ENCODE measurements at regions not wholly inside any gene's neighbourhood (a gene's known extent, or its start where the extent isn't known, plus 50 kb on each side); places are given as distances from the start of the nearest gene placed in this dataset.

DNA sequence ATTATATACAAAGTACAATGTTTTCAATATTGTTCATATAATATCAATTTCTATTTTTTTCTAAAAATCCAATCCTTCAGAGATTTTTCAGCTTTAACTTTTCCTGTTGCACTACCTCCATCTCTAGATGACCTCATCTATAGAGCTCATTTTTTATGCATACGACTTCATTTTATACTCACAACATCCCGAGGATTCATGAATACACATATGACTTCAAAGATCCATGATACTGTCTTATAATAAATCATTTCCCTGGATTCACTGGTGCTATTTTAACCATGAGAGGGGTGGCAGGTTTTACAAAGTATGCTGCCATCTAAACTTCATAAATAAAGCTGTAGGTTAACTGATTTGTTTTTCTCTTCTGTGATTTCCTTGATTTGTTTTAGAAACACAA lies 694.6 kb downstream of the EPHA4 start:
- intact Hi-C loops (cut with DNase I): no loop called here

DNA sequence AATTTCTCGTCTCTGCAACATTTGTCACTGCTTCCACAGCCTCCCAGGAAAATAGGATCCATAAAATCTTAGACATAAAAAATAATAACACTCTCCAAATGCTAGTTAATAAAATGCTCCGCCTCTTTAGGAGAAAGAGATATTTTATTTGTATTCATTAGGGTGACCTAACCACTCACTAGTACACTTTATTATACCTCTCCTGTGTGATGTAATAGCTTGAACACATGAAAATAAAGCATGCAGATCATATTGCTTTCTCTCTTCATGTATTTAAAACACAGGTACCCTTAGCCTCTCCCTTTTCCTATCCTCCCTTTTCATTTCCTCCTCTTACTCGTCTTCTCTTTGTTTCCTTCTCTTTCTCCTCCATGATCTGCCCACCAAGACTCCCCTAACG lies 694.2 kb downstream of the EPHA4 start:
- ATAC-seq (no peak), DNase-seq (no peak)
- intact Hi-C loops (cut with DNase I): no loop called here

More for the DNA sequence above, 694.6 kb downstream of the EPHA4 start:
- no peak for ATAC-seq
- DNase-seq: no peak

DNA sequence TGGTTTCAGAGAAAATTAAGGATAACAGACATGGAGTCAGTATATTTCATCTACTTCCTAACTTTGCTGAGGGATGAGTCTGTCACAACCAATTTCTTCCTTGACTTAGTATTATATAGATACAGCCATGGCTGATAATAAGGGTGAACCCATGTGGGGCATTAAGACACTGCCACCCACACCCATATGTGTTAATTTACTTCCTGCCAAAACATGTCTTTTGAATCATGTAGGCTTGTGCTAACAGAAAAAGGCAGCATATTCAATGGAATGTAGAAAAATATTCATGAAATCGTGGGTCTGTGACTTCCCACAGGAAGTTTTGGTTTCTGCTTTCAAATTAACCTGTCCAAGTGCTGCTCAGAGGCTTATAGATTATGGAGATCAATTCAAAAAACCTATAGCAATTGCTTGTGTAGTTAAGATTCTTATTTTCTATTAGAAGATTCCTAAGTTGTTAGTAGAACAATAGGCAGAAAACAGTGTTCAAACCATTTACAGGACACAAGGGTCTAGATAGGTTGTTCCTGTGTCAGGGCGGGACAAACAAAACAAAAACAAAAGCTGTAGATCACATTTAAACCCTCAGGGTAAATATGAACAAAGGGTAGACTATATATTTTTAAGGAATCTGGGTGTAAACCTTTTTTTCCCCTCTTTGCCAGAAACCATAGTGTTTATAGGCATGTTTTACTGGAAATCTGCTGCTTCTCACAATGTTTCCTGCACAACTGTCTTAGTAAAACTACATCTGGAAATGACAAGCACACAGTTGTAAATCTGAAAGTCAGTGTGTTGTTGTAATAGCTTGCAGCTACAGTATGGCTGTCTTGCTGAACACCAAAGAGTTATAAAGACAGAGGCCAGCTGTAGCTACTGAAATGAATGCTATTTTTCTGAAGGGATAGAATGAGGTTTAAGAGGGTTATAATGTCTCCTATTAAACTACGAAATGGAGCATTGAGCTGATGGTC lies 691.2 kb downstream of the EPHA4 start:
- DNase-seq (no peak), ATAC-seq (no peak)
- intact Hi-C loops (cut with DNase I): no loop called here

DNA sequence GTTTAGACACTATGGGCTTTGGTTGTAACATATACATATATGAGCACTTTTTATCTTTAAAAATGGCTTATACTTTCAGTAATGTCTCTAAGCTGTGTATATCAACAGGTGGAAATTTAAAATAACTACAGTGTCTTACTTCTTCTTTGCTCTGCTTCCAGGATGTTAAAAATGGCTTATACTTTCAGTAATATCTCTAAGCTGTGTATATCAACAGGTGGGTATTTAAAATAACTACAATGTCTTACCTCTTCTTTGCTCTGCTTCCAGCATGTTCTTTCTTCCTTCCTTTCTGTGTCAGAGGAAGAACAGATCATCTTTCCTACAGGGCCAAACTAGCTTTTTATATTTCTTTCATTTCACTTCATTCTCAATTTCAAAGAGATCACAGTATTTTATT lies 689.6 kb downstream of the EPHA4 start:
- ATAC-seq (no peak), DNase-seq (no peak)
- intact Hi-C loops (cut with DNase I): no loop called here

- DNase-seq: no peak
- no peak for ATAC-seq
- intact Hi-C loops (cut with DNase I): no loop called here
Observed at GRCh38 chr2:220885593-220885992, 686.5 kb downstream of the EPHA4 start.

DNA sequence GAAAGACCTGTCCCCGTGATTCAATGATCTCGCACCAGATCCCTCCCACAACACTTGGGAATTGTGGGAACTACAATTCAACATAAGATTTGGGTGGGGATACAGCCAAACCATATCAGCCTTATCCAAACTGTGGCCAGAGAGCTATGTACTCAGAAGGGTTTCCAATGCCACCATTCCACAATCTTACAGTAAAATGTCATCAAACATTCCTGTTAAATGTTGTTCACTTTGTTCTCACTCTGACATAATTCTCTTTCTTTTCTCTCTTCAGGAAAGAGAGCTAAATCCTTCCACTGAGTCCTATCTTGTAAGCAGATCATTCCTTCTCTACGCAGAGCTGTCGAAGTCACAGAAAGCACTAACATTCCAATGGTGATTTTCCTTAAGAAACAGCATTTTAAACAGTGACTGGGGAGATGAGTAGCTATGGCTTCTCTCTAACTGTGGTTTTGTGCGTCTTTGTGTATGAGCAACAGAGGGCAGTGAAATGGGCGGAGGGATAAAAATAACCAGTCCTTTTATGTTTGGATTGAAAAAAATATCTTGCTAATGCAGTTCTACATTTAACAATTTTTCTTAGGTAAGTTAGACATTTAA lies 684.7 kb downstream of the EPHA4 start:
- intact Hi-C loops (cut with DNase I): no loop called here
- ATAC-seq (no peak), DNase-seq (no peak)

GRCh38 chr2:220887876-220888275 lies 684.2 kb downstream of the EPHA4 start:
- ATAC-seq: no peak
- intact Hi-C loops (cut with DNase I): no loop called here
- no peak for DNase-seq

- no peak for ATAC-seq
- intact Hi-C loops (cut with DNase I): no loop called here
Observed at GRCh38 chr2:220890931-220891330, 681.2 kb downstream of the EPHA4 start.

DNA sequence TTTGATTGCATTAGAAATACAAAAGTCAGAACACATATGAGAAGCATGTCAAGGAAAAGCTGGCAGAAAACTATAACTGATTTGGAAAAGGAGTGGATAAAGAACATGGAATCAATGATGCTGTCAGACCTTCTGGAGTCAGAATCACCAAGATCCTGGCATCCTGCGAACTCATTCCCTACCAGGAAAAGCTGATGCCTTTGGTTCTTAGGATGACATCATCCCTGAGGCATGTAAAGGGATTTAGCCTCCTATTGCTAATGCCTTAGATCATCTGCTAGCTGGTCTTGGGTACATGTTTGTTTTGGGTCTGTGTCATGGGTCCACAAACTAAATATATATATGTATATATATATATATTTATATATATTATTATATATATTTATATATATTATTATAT lies 680.7 kb downstream of the EPHA4 start:
- DNase-seq (no peak), ATAC-seq (peak in 1 of 2 donors; percentile 62)
- intact Hi-C loops (cut with DNase I): no loop called here

More at GRCh38 chr2:220890931-220891330, 681.2 kb downstream of the EPHA4 start:
- DNase-seq: no peak

- no peak for ATAC-seq
- intact Hi-C loops (cut with DNase I): no loop called here
- no peak for DNase-seq
Observed at GRCh38 chr2:220892018-220892634, 680.0 kb downstream of the EPHA4 start.

DNA sequence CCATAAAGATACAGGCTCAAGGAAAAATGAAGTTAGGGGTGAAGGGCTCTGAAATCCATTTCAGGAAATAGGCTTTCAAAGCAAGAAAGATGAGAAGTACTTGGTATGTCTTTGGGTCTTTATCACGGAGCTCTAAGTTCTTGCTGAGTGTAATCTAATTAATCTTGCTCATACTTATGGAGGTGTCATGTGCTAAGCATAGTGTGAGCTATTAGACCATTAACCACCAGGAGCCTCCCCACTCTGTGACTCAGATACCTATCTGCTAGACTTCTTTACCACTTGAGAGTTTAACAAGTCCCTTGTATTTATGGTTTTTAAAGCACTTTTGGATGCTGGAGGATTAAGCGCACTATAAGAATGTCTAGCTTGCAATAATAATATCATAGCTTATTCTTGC lies 678.7 kb downstream of the EPHA4 start:
- no peak for DNase-seq
- ATAC-seq: no peak
- intact Hi-C loops (cut with DNase I): no loop called here

- no peak for DNase-seq
- no peak for ATAC-seq
- intact Hi-C loops (cut with DNase I): no loop called here
Observed at GRCh38 chr2:220894069-220894468, 678.0 kb downstream of the EPHA4 start.

DNA sequence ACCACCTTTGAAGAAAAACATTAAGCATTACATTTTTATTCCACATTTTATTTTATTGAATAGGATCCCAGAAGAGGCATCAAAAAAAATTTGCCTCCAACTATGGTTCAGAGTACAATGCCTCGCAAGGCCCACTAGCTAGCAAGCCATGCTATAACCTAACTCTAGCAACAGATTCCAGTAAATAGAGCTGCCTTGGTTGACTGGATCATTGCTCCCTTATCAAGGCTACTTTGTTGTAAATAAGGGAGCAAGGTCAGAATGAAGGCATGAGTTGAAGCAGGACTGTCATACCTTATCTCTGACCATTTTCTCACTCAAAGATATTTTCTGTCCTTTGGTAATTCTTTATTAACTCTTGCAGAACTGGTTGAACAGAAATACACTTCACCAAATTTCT lies 672.6 kb downstream of the EPHA4 start:
- ATAC-seq: peak in 1 of 2 donors; percentile 30
- intact Hi-C loops (cut with DNase I): no loop called here
- DNase-seq: no peak

- ATAC-seq: no peak
- intact Hi-C loops (cut with DNase I): no loop called here
- no peak for DNase-seq
Observed at GRCh38 chr2:220904015-220904414, 668.1 kb downstream of the EPHA4 start.

- DNase-seq (no peak), ATAC-seq (no peak)
- intact Hi-C loops (cut with DNase I): no loop called here
Observed at GRCh38 chr2:220913384-220913783, 658.7 kb downstream of the EPHA4 start.

DNA sequence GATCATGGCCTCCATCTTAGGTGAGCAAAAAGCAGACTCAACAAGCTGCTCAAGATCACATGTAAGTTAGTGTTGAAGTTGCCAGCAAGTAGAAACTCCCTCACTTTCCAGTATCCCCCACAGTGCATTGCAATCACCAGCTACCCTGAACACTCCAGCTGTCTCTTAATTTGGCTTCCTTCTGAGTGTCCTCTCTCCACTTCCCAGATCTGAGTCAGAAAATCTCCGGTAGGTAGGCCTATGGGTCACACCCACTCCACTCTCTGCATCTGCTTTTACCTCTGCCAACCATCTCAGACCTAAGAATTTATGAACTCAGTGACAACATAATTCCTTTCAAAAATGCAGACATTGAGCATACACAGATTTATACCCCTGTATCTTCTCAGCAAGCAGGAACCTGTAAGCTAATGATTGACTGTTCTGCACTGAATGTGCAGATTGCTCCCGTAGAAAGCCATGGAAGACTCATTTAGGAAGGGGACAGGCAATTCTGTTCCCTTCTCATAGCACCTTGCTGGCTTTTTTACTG lies 656.9 kb downstream of the EPHA4 start:
- intact Hi-C loops (cut with DNase I): no loop called here
- DNase-seq: no peak
- ATAC-seq: peak in 1 of 2 donors; percentile 53

GRCh38 chr2:220916931-220917330 lies 655.2 kb downstream of the EPHA4 start:
- ATAC-seq: no peak
- intact Hi-C loops (cut with DNase I): no loop called here

DNA sequence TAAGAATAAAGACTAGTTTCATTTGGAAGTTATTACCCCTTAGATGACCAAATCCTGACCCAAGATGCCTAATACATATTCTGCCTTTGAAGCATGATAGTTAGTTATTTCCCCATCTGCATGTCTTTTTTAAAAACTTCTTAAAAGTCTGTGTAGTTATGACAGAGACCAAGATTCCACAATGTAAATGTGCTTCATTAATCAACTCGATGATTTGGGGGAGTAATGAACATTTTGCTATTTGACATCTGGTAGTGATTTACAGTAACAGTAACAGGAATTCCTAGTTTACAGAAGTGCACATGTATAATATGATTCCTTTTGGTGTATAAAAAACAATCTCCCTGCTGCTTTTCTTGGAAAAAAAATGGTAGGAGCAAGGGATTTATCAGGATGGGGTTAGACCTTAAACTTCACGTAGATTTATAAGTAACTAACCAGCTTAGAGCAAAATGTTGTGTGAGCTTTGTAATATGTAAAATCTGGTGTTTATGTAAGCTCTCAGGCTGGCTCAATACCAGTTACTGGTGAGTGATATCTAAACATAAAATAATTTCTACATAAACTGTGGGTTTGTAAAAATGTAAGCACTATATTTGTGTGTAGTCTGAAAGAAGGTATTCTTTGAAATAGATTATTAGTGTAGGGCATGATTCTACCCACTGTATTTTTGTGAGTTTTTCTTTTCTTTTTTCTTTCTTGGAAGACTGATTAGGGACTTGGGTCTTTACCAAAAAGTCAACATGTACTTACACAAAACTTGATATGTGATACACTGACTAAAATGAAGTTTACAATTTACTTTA lies 641.6 kb downstream of the EPHA4 start:
- intact Hi-C loops (cut with DNase I): loop anchor here in 1 of 2 donors (10.0 kb wide), 1 partner anchor 144 kb away; no protein-coding TSS in a partner anchor
- DNase-seq (no peak), ATAC-seq (no peak)

More at GRCh38 chr2:220916931-220917330, 655.2 kb downstream of the EPHA4 start:
- DNase-seq: no peak

- no peak for ATAC-seq
- DNase-seq: no peak
- intact Hi-C loops (cut with DNase I): loop anchor here in 1 of 2 donors (10.0 kb wide), 1 partner anchor 143 kb away; no protein-coding TSS in a partner anchor
Observed at GRCh38 chr2:220931491-220931890, 640.6 kb downstream of the EPHA4 start.
